ENCODE measurements at regions not wholly inside any gene's neighbourhood (a gene's known extent, or its start where the extent isn't known, plus 50 kb on each side); places are given as distances from the start of the nearest gene placed in this dataset.

DNA sequence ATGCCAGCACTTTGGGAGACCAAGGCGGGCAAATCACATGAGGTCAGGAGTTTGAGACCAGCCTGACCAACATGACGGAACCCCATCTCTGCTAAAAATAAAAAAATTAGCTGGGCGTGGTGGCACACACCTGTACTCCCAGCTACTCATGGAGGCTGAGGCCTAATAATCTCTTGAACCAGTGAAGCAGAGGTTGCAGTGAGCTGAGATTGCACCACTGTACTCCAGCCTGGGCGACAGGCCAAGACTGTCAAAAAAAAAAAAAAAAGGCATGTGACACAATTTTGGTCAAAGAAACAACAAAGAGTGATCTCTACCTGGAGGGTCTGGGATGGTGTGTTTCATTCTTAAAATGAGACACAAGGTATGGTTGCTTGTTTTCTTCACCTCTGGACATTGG, 188.2 kb upstream of the HS3ST1 start:
- H3K27ac ChIP-seq (ENCODE audit: low read depth in 1 of 2, low read length in 2 of 2), result no peak overlapping the region
- POLR2A ChIA-PET, result no interaction called here
- Mint-ChIP-seq H3K27ac (no peak overlapping the region), H3K27me3 (no peaks in the 10 kb centered on the region), H3K4me1 (ENCODE audit: low read depth) (no peaks in the 10 kb centered on the region), H3K4me3 (no peak overlapping the region), H3K36me3 (ENCODE audit: low read depth) (no peaks in the 10 kb centered on the region), H3K9me3 (no peaks in the 10 kb centered on the region)
- no peak for ATAC-seq (ENCODE audit: poor library complexity)
- no peaks in the 10 kb centered on the region for H3K36me3 ChIP-seq (ENCODE audit: insufficient read depth, low read length)
- no peak overlapping the region for H3K4me3 ChIP-seq (ENCODE audit: low read length)
- no peaks in the 10 kb centered on the region for H3K27me3 ChIP-seq (ENCODE audit: control insufficient read depth in 1 of 2, insufficient read depth in 2 of 2, low read length in 2 of 2)
- no peaks in the 10 kb centered on the region for H3K9me3 ChIP-seq (ENCODE audit: control insufficient read depth in 1 of 2, insufficient read depth in 1 of 2, low read length in 2 of 2)
- CTCF ChIA-PET, result no interaction called here
- TF ChIP-seq CTCF (IDR thresholded peaks at IDR 0.05), result no peak
- no peaks in the 10 kb centered on the region for H3K4me1 ChIP-seq (ENCODE audit: insufficient read depth, low read length)
- DNase-seq, result no peak
- intact Hi-C loops (cut with DNase I, micrococcal nuclease), result no loop called here

DNA sequence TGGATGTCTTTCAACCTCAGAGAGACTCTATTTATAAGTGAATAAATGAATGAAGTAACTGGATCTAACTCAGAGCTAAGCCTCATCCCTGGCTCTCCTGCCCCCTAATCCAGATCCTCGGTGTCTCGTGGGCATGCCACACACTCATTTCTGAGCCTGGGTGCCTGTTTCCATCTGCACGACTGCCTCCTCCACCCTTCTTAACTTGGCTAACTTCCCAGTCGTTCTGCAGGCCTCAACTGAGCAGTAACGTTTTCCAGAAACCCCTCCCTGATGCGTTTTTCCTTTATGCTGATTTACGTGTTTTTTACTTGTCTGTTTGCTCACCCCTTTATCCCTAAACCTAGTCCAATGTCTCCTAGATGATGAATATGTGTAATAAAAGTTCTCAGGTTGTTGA, 186.9 kb upstream of the HS3ST1 start:
- TF ChIP-seq CTCF (IDR thresholded peaks at IDR 0.05), result no peak
- CTCF ChIA-PET, result no interaction called here
- no peak overlapping the region for H3K27ac Mint-ChIP-seq

DNA sequence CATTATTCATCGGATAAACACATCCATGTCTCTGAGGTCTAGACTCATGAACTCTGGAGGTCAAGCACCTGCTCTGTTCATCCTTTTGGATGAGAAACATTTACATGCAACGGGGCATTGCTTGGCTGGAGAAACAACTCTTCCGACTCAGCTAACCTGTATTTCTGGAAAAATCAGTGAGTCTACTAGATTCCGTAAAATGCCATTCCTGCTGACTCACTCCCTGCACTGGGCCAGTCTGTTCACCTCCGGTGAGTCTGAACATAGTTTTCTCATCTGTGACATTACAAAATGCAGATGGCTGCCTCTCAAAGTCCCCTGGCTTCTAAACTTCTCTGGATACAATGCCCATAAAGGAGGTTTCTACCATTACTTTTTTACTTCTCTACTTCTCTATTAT, 185.7 kb upstream of the HS3ST1 start:
- CTCF ChIA-PET, result no interaction called here
- no peak overlapping the region for H3K4me3 ChIP-seq (ENCODE audit: low read length)
- no peaks in the 10 kb centered on the region for H3K27me3 ChIP-seq (ENCODE audit: control insufficient read depth in 1 of 2, insufficient read depth in 2 of 2, low read length in 2 of 2)
- Mint-ChIP-seq H3K27ac (no peak overlapping the region), H3K4me1 (ENCODE audit: low read depth) (no peaks in the 10 kb centered on the region), H3K4me3 (no peak overlapping the region), H3K36me3 (ENCODE audit: low read depth) (no peaks in the 10 kb centered on the region), H3K27me3 (no peaks in the 10 kb centered on the region), H3K9me3 (no peaks in the 10 kb centered on the region)
- TF ChIP-seq CTCF (IDR thresholded peaks at IDR 0.05), result no peak
- H3K9me3 ChIP-seq (ENCODE audit: control insufficient read depth in 1 of 2, insufficient read depth in 1 of 2, low read length in 2 of 2), result no peaks in the 10 kb centered on the region
- ATAC-seq (ENCODE audit: poor library complexity), result no peak
- H3K27ac ChIP-seq (ENCODE audit: low read depth in 1 of 2, low read length in 2 of 2), result no peak overlapping the region
- no peaks in the 10 kb centered on the region for H3K36me3 ChIP-seq (ENCODE audit: insufficient read depth, low read length)
- POLR2A ChIA-PET, result no interaction called here
- no peak for DNase-seq
- H3K4me1 ChIP-seq (ENCODE audit: insufficient read depth, low read length), result no peaks in the 10 kb centered on the region
- intact Hi-C loops (cut with DNase I, micrococcal nuclease), result no loop called here

More for the DNA sequence above, 186.9 kb upstream of the HS3ST1 start:
- H3K9me3 ChIP-seq (ENCODE audit: control insufficient read depth in 1 of 2, insufficient read depth in 1 of 2, low read length in 2 of 2), result no peaks in the 10 kb centered on the region
- Mint-ChIP-seq H3K4me3 (no peak overlapping the region), H3K27me3 (no peaks in the 10 kb centered on the region), H3K9me3 (no peaks in the 10 kb centered on the region), H3K4me1 (ENCODE audit: low read depth) (no peaks in the 10 kb centered on the region), H3K36me3 (ENCODE audit: low read depth) (no peaks in the 10 kb centered on the region)
- H3K27me3 ChIP-seq (ENCODE audit: control insufficient read depth in 1 of 2, insufficient read depth in 2 of 2, low read length in 2 of 2), result no peaks in the 10 kb centered on the region
- no peak overlapping the region for H3K27ac ChIP-seq (ENCODE audit: low read depth in 1 of 2, low read length in 2 of 2)
- ATAC-seq (ENCODE audit: poor library complexity) (no peak), DNase-seq (no peak)
- POLR2A ChIA-PET, result no interaction called here
- H3K4me3 ChIP-seq (ENCODE audit: low read length), result no peak overlapping the region
- intact Hi-C loops (cut with DNase I, micrococcal nuclease), result no loop called here
- H3K4me1 ChIP-seq (ENCODE audit: insufficient read depth, low read length), result no peaks in the 10 kb centered on the region
- H3K36me3 ChIP-seq (ENCODE audit: insufficient read depth, low read length), result no peaks in the 10 kb centered on the region
